Astrocyte (in vitro differentiated cells and primary cell): ENCODE measurements at regions not wholly inside any gene's neighbourhood (a gene's known extent, or its start where the extent isn't known, plus 50 kb on each side); places are given as distances from the start of the nearest gene placed in this dataset.

ENCODE experiments used
- CTCF ChIP-seq: IDR thresholded peaks from 2 replicates; pipeline ENCODE4 v1.5.1; 2011; ENCODE audit warnings: low read depth, mild to moderate bottlenecking, inconsistent platforms, low read length, moderate library complexity; ENCODE audit not compliant: insufficient read depth
- EZH2 ChIP-seq: IDR thresholded peaks from 2 replicates; pipeline ENCODE4 v1.6.1; 2012; ENCODE audit warnings: mild to moderate bottlenecking, low read length, inconsistent platforms; ENCODE audit not compliant: insufficient read depth

- no peak for TF ChIP-seq EZH2
- no peak for TF ChIP-seq CTCF
Observed at GRCh38 chr13:100852146-100852545, 177.6 kb upstream of the TMTC4 start.
